ENCODE measurements at regions not wholly inside any gene's neighbourhood (a gene's known extent, or its start where the extent isn't known, plus 50 kb on each side); places are given as distances from the start of the nearest gene placed in this dataset.

DNA sequence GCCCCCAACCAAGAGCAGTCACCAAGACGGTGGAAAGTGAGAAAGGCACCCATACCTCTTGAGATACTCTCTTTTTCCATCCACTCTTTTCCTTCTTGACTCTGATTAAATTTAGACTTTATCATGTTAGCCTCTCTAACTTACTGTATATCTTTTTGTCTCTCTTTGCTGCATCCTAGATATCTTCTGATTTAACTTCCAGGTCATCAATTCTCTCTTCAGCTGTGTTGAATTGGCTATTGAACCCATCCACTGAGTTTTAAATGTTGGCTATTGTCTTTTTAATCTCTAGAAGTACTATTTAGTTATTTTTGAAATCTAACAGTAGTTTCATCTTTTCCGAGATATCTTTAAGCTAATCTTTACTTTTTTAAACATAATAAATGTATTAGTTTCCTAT lies 78.3 kb upstream of the MBOAT2 start:
- Histone ChIP-seq H3K27me3 (replicated peaks; ENCODE audit: insufficient read depth, low read depth, low read length, poor library complexity) (no peaks in the 10 kb centered on the region), H3K36me3 (ENCODE audit: insufficient read depth, low read length, poor library complexity, severe bottlenecking) (no peaks in the 10 kb centered on the region), H3K4me3 (ENCODE audit: low read depth, low read length, poor library complexity, severe bottlenecking) (no peak overlapping the region), H3K4me1 (ENCODE audit: insufficient read depth, low read length, poor library complexity, severe bottlenecking) (peaks cover 8% of the 10 kb centered on the region), H3K9me3 (ENCODE audit: low read depth, low read length, poor library complexity, severe bottlenecking) (peaks cover 4% of the 10 kb centered on the region), H3K27ac (ENCODE audit: low read depth, low read length, poor library complexity, severe bottlenecking) (no peak overlapping the region)
- CTCF ChIA-PET, result no interaction called here
- TF ChIP-seq, protein P1, sequence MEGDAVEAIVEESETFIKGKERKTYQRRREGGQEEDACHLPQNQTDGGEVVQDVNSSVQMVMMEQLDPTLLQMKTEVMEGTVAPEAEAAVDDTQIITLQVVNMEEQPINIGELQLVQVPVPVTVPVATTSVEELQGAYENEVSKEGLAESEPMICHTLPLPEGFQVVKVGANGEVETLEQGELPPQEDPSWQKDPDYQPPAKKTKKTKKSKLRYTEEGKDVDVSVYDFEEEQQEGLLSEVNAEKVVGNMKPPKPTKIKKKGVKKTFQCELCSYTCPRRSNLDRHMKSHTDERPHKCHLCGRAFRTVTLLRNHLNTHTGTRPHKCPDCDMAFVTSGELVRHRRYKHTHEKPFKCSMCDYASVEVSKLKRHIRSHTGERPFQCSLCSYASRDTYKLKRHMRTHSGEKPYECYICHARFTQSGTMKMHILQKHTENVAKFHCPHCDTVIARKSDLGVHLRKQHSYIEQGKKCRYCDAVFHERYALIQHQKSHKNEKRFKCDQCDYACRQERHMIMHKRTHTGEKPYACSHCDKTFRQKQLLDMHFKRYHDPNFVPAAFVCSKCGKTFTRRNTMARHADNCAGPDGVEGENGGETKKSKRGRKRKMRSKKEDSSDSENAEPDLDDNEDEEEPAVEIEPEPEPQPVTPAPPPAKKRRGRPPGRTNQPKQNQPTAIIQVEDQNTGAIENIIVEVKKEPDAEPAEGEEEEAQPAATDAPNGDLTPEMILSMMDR (conservative IDR thresholded peaks at IDR 0.05; ENCODE audit: low read depth, low read length), result no peak
- no TSS peak for BruUV-seq (replicated peaks)
- no peak for DNase-seq (ENCODE audit: low spot score)
- intact Hi-C loops (cut with micrococcal nuclease; ENCODE audit: unreplicated experiment), result no loop called here
- POLR2A ChIA-PET (ENCODE audit: low non-redundant PET), result no interaction called here

DNA sequence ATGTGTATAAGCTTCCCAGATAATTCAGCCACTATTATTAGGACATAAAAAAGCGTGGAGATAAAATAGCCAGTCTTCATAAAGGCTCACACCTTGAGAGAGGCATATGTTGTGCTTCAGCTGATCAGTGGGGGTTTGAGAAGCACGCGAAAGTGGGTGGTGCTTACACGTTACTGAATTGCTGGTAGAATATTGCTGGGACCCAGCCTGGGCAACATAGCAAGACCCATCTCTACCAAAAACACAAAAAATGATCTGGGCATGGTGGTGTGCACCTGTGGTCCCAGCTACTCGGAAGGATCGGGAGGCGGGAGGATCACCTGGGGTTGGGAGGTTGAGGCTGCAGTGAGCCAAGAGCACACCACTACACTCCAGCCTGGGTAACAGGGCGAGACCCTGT lies 74.9 kb upstream of the MBOAT2 start:
- CTCF ChIA-PET, result no interaction called here
- no TSS peak for BruUV-seq (replicated peaks)
- H3K9me3 ChIP-seq (ENCODE audit: low read depth, low read length, poor library complexity, severe bottlenecking), result peaks cover 4% of the 10 kb centered on the region
- no peaks in the 10 kb centered on the region for H3K36me3 ChIP-seq (ENCODE audit: insufficient read depth, low read length, poor library complexity, severe bottlenecking)
- POLR2A ChIA-PET (ENCODE audit: low non-redundant PET), result no interaction called here
- TF ChIP-seq EZH2 (IDR thresholded peaks at IDR 0.05; ENCODE audit: borderline replicate concordance, low read depth, low read length, poor library complexity, severe bottlenecking), result no peak
- TF ChIP-seq, protein P1 (conservative IDR thresholded peaks at IDR 0.05; ENCODE audit: low read depth, low read length), result no peak
- no peak overlapping the region for H3K4me3 ChIP-seq (ENCODE audit: low read depth, low read length, poor library complexity, severe bottlenecking)
- H3K4me1 ChIP-seq (ENCODE audit: insufficient read depth, low read length, poor library complexity, severe bottlenecking), result no peaks in the 10 kb centered on the region
- intact Hi-C loops (cut with micrococcal nuclease; ENCODE audit: unreplicated experiment), result no loop called here
- no peaks in the 10 kb centered on the region for H3K27me3 ChIP-seq (replicated peaks; ENCODE audit: insufficient read depth, low read depth, low read length, poor library complexity)
- H3K27ac ChIP-seq (ENCODE audit: low read depth, low read length, poor library complexity, severe bottlenecking), result no peak overlapping the region
- DNase-seq (ENCODE audit: low spot score), result no peak

DNA sequence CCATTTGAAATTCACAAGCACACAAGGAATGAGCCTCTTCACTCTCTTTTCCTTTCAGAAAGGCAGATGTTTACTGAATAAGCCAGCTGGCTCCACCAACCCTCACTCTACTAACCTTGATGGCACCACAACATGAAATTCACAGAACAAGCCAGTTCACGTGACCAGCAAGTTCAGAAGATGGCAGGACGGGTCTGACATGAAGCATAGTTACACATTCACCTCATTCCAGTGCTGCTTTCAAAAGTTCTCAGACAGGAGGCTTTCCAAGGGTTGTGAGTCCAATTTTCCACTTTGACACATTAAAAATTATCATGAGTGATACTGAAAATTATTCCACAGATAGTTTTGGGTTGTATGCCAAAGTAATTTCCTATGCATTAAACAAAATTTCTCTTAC lies 74.2 kb upstream of the MBOAT2 start:
- H3K9me3 ChIP-seq (ENCODE audit: low read depth, low read length, poor library complexity, severe bottlenecking), result peaks cover 4% of the 10 kb centered on the region
- no peak overlapping the region for H3K4me3 ChIP-seq (ENCODE audit: low read depth, low read length, poor library complexity, severe bottlenecking)
- ChIA-PET POLR2A (ENCODE audit: low non-redundant PET) (no interaction called here), CTCF (no interaction called here)
- no peaks in the 10 kb centered on the region for H3K27me3 ChIP-seq (replicated peaks; ENCODE audit: insufficient read depth, low read depth, low read length, poor library complexity)
- H3K27ac ChIP-seq (ENCODE audit: low read depth, low read length, poor library complexity, severe bottlenecking), result no peak overlapping the region
- no peak for TF ChIP-seq EZH2 (IDR thresholded peaks at IDR 0.05; ENCODE audit: borderline replicate concordance, low read depth, low read length, poor library complexity, severe bottlenecking)
- BruUV-seq (replicated peaks), result no TSS peak
- no peaks in the 10 kb centered on the region for H3K4me1 ChIP-seq (ENCODE audit: insufficient read depth, low read length, poor library complexity, severe bottlenecking)
- DNase-seq (ENCODE audit: low spot score), result no peak
- intact Hi-C loops (cut with micrococcal nuclease; ENCODE audit: unreplicated experiment), result no loop called here
- no peaks in the 10 kb centered on the region for H3K36me3 ChIP-seq (ENCODE audit: insufficient read depth, low read length, poor library complexity, severe bottlenecking)

DNA sequence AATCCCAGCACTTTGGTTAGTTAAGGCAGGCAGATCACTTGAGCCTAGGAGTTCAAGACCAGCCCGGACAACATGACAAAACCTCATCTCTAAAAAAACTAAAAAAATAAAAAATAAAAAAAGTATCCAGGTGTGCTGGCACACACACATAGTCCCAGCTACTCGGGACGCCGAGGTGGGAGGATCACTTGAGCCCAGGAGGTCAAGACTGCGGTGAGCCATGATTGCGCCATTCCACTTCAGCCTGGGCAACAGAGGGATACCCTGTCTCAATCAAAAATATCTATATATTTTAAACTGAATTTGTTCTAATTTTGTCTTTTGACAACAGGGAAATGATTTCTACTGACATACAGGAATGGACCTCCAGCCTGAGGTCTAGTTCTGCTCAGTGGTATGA lies 73.3 kb upstream of the MBOAT2 start:
- POLR2A ChIA-PET (ENCODE audit: low non-redundant PET), result no interaction called here
- intact Hi-C loops (cut with micrococcal nuclease; ENCODE audit: unreplicated experiment), result no loop called here
- BruUV-seq (replicated peaks), result no TSS peak
- no peak overlapping the region for H3K4me3 ChIP-seq (ENCODE audit: low read depth, low read length, poor library complexity, severe bottlenecking)
- H3K36me3 ChIP-seq (ENCODE audit: insufficient read depth, low read length, poor library complexity, severe bottlenecking), result no peaks in the 10 kb centered on the region
- CTCF ChIA-PET, result no interaction called here
- H3K9me3 ChIP-seq (ENCODE audit: low read depth, low read length, poor library complexity, severe bottlenecking), result no peaks in the 10 kb centered on the region
- H3K27me3 ChIP-seq (replicated peaks; ENCODE audit: insufficient read depth, low read depth, low read length, poor library complexity), result no peaks in the 10 kb centered on the region
- no peak for DNase-seq (ENCODE audit: low spot score)
- H3K27ac ChIP-seq (ENCODE audit: low read depth, low read length, poor library complexity, severe bottlenecking), result no peak overlapping the region
- TF ChIP-seq EZH2 (IDR thresholded peaks at IDR 0.05; ENCODE audit: borderline replicate concordance, low read depth, low read length, poor library complexity, severe bottlenecking), result no peak
- TF ChIP-seq, protein P1 (conservative IDR thresholded peaks at IDR 0.05; ENCODE audit: low read depth, low read length), result no peak
- H3K4me1 ChIP-seq (ENCODE audit: insufficient read depth, low read length, poor library complexity, severe bottlenecking), result no peaks in the 10 kb centered on the region
